Medulla oblongata (tissue), 1 donor: ENCODE measurements at regions not wholly inside any gene's neighbourhood (a gene's known extent, or its start where the extent isn't known, plus 50 kb on each side); places are given as distances from the start of the nearest gene placed in this dataset.

Source experiments
- DNase-seq: peaks from one replicate; pipeline ENCODE4 v3.0.0-alpha.2; 2015; ENCODE audit errors: extremely low spot score

- DNase-seq, result no peak
These were observed 103.4 kb upstream of the LNX1 start for GRCh38 chr4:53694666-53695065.

GRCh38 chr4:53693909-53694308 is 102.6 kb upstream of the LNX1 start:
- DNase-seq, result no peak

- no peak for DNase-seq
These were observed 102.1 kb upstream of the LNX1 start for GRCh38 chr4:53693408-53693807.

GRCh38 chr4:53688186-53688790 is 97.0 kb upstream of the LNX1 start:
- DNase-seq, result no peak

GRCh38 chr4:53686521-53686920 is 95.2 kb upstream of the LNX1 start:
- no peak for DNase-seq

DNA sequence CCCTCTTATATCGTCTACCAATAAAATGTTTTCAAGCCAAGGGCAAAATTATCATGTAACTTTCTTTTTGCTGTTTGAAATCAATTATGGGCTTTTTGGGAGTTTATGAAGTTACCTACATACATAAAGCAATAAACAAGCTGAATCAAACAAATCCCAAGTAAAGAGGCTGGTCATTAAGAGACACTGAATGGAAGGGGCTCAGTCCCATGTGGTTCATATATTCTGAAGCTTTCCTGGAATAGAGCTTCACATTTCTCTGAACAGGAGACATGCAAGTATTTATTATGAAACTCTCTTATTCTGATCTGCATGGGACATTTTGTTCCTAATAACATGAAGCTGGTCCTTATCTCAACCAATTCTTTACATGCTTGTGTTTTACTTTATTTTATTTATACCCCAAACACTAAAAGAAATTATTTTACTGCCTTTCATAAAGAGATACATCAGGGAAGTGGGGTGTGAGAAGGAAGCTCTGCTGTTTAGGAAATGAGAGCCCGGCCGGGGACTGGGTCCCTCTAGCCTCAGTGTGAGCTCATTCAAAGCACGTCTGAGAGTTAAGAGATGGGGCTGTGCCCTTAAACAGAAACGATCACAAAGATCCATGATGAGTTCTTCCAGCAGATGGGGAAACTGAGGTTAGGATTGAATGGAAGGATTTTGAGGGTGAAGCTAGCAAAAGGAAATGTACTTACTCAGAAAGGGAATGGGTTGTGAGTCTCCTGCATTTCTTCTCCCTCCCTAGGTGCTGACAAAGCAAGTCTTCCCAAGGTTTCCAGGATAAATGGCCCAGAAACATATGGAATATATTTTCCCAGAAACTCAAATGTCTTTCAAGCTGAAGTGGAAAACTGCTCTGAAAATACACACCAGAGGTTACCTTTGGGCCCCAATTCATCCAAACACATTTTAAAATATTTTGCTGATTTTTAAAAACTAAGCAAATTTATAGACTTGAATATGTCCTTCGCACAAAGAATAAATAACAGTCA is 93.1 kb upstream of the LNX1 start:
- no peak for DNase-seq

GRCh38 chr4:53682908-53683307 is 91.6 kb upstream of the LNX1 start:
- no peak for DNase-seq

GRCh38 chr4:53682196-53682595 is 90.9 kb upstream of the LNX1 start:
- no peak for DNase-seq

- no peak for DNase-seq
These were observed 89.3 kb upstream of the LNX1 start for GRCh38 chr4:53680598-53680997.

- DNase-seq, result no peak
These were observed 88.9 kb upstream of the LNX1 start for GRCh38 chr4:53680168-53680567.

GRCh38 chr4:53676402-53676871 is 85.2 kb upstream of the LNX1 start:
- peak; percentile 27 for DNase-seq

DNA sequence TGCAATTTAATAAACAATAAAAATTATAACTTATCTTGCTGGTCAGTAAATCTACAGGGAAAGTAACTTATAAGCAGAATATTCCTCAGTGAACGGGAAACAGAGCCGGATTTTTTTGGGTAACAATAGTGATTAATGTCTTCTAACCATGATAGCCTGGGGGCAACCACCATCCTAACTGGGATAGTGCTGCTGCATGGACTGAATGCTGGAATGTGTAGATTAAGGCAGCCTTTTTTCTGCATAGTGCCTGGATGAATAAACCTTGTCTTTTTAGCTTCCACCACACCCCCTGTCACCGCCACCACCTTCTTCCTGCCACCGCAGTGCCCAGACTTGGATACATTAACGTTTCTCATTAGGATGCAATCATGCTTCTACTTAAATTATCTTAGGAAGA is 83.6 kb upstream of the LNX1 start:
- no peak for DNase-seq

DNA sequence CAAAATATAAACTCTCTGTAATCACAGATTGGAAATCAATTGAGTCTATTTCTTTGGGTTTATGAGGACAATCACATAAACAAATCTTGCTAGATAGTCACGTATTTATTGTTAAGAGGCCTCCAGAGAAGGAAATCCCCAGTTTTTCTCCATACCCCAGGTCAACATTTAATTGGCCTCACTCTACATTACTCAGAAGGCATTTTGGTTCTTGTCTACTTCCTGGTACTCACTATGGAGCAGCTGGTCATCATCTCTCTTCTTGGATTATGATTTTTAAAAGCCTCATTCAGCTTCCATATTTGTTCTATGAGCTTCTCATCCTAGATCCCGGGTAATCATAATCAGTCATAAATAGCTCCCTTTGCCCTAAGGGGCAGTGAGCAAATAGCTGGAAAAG is 81.6 kb upstream of the LNX1 start:
- DNase-seq, result no peak

GRCh38 chr4:53671757-53672156 is 80.5 kb upstream of the LNX1 start:
- no peak for DNase-seq

GRCh38 chr4:53659737-53660136 is 68.5 kb upstream of the LNX1 start:
- no peak for DNase-seq

DNA sequence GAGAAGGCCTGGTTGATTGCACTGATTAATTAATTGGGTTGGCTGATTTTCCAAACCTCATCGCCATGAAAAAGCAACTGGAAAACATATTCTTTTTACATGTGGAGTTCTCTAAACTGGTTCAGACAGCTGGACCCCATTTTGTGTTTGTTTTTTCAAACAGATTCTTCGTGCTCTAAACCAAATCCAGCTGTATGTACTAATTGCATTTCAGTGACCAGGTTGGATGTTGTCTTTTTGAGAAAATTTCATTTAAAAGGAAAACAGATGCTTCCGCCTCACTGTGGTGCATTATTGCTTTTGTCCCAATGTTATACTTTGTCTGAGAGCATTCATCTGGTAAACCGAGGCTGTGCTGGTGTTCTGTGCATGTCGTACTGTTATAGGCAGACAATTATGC is 67.8 kb upstream of the LNX1 start:
- DNase-seq, result no peak

DNA sequence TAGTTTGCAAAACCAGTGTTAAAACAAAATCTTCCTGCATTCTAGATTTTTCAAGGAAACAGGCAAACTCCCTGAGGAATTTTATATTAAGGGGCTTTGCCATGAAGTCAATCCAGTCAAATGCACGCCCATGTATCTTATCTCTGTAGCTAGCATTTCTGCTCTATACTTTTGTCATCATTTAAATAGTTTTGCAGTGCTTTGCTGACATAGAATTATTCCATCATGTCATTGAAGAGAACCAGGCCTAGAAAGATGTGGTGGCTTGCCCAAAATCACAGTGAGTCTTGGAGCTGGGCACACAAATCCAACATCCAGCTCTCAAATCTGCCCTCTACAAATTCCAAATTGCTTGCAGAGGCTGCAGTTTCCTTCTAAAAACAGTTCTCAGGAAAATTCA is 66.7 kb upstream of the LNX1 start:
- DNase-seq, result no peak

- no peak for DNase-seq
These were observed 65.2 kb upstream of the LNX1 start for GRCh38 chr4:53656421-53656981.

- no peak for DNase-seq
These were observed 63.0 kb upstream of the LNX1 start for GRCh38 chr4:53654300-53654758.

GRCh38 chr4:53653484-53654053 is 62.3 kb upstream of the LNX1 start:
- DNase-seq, result peak; percentile 12

- no peak for DNase-seq
These were observed 60.0 kb upstream of the LNX1 start for GRCh38 chr4:53651156-53651735.

GRCh38 chr4:53649357-53649756 is 58.1 kb upstream of the LNX1 start:
- DNase-seq, result no peak
